ENCODE measurements at regions not wholly inside any gene's neighbourhood (a gene's known extent, or its start where the extent isn't known, plus 50 kb on each side); places are given as distances from the start of the nearest gene placed in this dataset.

DNA sequence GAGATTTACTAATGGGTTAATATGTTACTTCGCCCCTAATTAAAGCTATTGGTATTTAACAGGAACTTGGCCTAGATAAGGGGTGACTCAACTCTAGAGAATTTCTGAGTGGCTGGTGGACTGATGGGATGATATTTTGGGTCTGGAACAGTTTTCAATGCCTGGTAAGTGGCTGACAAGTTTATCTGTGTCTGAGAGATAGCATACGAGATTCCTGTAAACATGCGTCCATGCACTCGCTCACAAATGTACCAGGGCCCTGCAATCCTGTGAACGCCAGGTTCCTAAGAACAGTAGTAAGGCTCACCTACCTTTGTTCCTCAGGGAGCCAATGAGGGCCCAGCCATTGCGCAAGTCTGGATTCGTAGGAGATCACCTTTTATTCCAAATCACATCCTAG is 683.8 kb upstream of the ANKRD30A start:
- no peaks in the 10 kb centered on the region for H3K36me3 ChIP-seq
- no peak overlapping the region for H3K27ac ChIP-seq
- TF ChIP-seq, protein P1, sequence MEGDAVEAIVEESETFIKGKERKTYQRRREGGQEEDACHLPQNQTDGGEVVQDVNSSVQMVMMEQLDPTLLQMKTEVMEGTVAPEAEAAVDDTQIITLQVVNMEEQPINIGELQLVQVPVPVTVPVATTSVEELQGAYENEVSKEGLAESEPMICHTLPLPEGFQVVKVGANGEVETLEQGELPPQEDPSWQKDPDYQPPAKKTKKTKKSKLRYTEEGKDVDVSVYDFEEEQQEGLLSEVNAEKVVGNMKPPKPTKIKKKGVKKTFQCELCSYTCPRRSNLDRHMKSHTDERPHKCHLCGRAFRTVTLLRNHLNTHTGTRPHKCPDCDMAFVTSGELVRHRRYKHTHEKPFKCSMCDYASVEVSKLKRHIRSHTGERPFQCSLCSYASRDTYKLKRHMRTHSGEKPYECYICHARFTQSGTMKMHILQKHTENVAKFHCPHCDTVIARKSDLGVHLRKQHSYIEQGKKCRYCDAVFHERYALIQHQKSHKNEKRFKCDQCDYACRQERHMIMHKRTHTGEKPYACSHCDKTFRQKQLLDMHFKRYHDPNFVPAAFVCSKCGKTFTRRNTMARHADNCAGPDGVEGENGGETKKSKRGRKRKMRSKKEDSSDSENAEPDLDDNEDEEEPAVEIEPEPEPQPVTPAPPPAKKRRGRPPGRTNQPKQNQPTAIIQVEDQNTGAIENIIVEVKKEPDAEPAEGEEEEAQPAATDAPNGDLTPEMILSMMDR (IDR thresholded peaks at IDR 0.05): no peak
- ATAC-seq (no peak), DNase-seq (no peak)
- no peak overlapping the region for H3K4me3 ChIP-seq
- no peaks in the 10 kb centered on the region for H3K27me3 ChIP-seq
- no peaks in the 10 kb centered on the region for H3K4me1 ChIP-seq
- intact Hi-C loops (cut with DNase I): no loop called here
- peaks cover 0 to 9% of the 10 kb centered on the region in 2 donors for H3K9me3 ChIP-seq

DNA sequence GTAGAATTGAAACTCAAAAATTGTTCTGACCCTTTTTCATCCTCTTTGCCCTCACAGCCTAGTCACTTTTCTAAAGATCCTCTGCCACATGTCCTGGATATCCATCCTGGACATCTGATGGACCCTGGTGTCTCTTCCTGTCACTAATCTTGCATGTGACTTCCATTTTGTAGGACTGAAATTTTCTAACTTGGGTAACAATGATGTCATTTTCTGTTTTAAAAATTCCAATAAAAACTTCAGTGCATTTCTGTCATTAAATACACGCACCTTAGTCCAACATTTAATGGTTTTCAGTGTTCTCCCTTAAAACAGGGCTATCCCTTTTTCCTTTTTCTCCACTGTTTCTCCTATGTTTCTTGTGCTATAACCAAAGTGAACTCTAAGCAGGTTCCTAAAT is 684.9 kb upstream of the ANKRD30A start:
- no peaks in the 10 kb centered on the region for H3K27me3 ChIP-seq
- H3K4me1 ChIP-seq: no peaks in the 10 kb centered on the region
- ATAC-seq: no peak
- TF ChIP-seq, protein P1 (IDR thresholded peaks at IDR 0.05): no peak
- no peak overlapping the region for H3K4me3 ChIP-seq
- H3K27ac ChIP-seq: no peak overlapping the region
- no peak for DNase-seq
- H3K9me3 ChIP-seq: peaks cover 0 to 11% of the 10 kb centered on the region in 2 donors
- H3K36me3 ChIP-seq: no peaks in the 10 kb centered on the region
- intact Hi-C loops (cut with DNase I): no loop called here

GRCh38 chr10:36437367-36437766 is 688.0 kb upstream of the ANKRD30A start:
- no peaks in the 10 kb centered on the region for H3K4me1 ChIP-seq
- no peaks in the 10 kb centered on the region for H3K27me3 ChIP-seq
- H3K27ac ChIP-seq: no peak overlapping the region
- intact Hi-C loops (cut with DNase I): no loop called here
- DNase-seq (no peak), ATAC-seq (no peak)
- H3K4me3 ChIP-seq: no peak overlapping the region
- no peaks in the 10 kb centered on the region for H3K36me3 ChIP-seq
- TF ChIP-seq, protein P1 (IDR thresholded peaks at IDR 0.05): no peak
- H3K9me3 ChIP-seq: peaks cover 0 to 11% of the 10 kb centered on the region in 2 donors

DNA sequence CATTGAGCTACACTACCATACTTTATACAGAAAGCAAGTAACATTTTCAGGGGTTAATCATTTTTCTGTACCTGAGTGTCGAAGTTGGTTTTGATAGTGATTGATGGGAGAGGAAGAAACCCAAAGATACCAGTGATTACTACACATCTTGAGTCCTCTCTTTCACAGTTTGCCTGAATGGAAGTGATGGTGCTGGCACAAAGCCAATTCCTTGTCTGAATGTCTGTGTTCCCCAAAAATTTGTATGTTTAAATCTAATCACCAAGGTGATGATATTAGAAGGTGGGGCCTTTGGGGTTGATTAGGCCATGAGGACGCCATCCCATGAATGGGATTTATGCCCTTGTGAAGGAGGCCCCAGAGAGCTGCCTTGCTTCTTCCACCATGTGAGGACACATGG is 696.9 kb upstream of the ANKRD30A start:
- Histone ChIP-seq H3K4me3 (no peak overlapping the region), H3K4me1 (no peaks in the 10 kb centered on the region), H3K27me3 (no peaks in the 10 kb centered on the region), H3K27ac (no peak overlapping the region), H3K36me3 (no peaks in the 10 kb centered on the region), H3K9me3 (peaks cover 0 to 2% of the 10 kb centered on the region in 2 donors)
- no peak for DNase-seq
- TF ChIP-seq, protein P1 (IDR thresholded peaks at IDR 0.05): no peak
- ATAC-seq: no peak
- intact Hi-C loops (cut with DNase I): no loop called here

DNA sequence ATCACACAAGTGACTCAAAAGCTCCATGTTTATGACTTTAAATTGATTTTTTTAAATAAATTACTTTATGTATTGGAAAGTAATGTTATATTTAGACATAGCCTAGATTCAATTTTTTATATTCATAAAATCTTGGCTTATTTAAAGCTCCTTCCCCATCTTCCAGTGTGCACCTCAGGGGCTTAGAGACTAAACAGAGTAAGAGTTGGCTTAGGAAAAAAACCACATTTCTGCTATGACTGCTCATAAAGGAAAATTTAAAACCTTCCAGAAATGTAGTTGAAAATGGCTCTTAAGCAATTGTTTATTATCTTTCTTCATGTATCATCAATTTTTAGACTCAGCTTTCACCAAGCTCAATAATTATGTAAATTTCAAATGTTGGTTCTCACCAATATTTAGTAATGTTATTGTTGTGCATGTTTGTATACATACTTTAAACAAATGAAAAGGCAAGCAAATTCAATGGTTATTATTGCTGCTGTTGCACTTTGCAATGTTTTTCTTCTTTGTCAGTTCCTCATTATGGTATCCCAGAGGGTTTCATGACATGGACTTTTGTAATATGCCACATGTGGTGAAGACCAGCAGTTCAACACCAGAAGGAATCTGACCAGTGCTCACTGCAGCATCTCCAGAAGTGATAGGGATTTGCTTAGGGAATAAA is 700.1 kb upstream of the ANKRD30A start:
- H3K4me1 ChIP-seq: no peaks in the 10 kb centered on the region
- no peak overlapping the region for H3K27ac ChIP-seq
- DNase-seq (no peak), ATAC-seq (no peak)
- H3K4me3 ChIP-seq: no peak overlapping the region
- H3K27me3 ChIP-seq: no peaks in the 10 kb centered on the region
- peaks cover 0 to 2% of the 10 kb centered on the region in 2 donors for H3K9me3 ChIP-seq
- H3K36me3 ChIP-seq: no peaks in the 10 kb centered on the region
- intact Hi-C loops (cut with DNase I): no loop called here
- TF ChIP-seq, protein P1 (IDR thresholded peaks at IDR 0.05): no peak

Data from left lung (tissue), 4 donors.